NCI-H128 (cell line): ENCODE measurements at regions not wholly inside any gene's neighbourhood (a gene's known extent, or its start where the extent isn't known, plus 50 kb on each side); places are given as distances from the start of the nearest gene placed in this dataset.

Source experiments
- DNase-seq: peaks from one replicate; lab custom pipeline; 2025; ENCODE audit not compliant: unreplicated experiment; lab: John Stamatoyannopoulos, UW

- DNase-seq, result no peak
Observed at GRCh38 chr22:49332691-49333090, 495.0 kb downstream of the BRD1 start.

DNA sequence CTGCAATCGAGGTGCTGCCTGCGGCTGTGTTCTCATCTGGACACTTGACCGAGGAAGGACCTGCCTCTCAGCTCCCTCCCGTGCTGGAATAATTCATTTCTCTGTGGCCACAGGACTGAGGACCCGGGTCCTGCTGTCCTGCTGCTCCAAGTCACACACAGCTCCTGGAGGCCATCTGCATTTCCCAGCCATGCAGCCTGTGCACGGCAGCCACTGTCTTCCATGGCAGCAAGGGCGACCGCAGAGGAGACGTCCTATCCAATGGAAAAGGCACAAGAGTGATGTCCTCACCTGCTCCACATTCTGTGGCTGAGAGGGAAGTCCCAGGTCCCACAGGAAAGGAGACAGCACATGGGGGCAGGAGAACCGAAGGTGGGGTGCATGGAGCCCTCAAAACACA, 495.8 kb downstream of the BRD1 start:
- DNase-seq, result no peak

GRCh38 chr22:49331223-49331815, 496.4 kb downstream of the BRD1 start:
- no peak for DNase-seq

DNA sequence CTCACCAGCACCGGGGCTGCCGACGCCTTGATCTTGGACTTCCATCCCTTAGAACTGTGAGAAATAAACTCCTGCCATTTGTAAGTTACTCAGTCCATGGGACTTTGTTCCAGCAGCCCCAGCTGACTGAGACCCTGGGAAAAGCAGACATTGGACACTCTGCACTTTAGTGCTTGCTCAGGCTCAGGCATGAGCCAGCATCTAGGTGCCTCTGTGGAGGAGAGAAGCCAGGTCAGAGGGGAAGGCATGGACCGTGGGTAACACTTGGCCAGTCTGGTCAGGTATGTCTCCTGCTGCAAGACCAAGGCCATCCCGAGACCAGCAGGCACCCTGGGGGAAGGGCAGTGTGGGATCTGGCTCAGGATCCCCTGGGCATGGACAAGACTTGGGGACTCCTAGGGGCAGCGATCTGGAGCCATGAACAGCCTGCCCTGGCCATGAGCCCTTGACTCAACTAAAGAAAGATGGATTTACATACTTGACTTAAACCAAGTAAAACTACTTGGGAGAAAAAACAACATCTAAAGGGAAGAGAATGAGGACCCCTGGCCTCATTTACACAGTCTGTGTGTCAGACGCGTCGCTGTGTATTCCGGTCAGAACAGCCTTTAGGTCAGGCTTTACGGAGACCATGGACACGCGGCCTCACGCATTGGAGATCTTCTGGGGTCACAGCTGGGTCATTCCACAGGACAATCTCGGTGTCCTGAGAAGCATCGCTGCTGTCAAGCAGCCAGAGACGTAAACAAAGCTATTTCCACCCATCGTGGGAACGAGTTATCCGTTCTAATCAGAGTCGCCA, 497.1 kb downstream of the BRD1 start:
- DNase-seq, result no peak

DNA sequence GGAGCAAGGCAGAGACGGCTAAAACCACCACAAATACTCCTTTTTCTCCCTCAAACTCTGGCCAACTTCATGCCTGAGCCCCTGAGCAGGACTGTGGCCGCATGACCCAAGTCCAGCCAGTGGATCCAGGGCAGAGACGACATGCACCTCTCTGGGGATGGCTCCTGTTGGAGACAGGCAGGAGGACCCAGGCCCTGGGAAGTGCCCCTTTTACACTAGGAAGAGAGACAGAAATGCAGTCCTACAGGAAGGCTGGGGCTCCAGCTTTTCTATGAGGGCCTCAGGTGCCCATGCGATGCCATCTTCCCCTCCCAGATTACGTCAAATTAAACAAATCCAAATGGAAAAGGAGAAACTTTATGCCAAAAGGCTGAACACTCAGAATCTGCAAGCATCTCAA, 498.0 kb downstream of the BRD1 start:
- no peak for DNase-seq

DNA sequence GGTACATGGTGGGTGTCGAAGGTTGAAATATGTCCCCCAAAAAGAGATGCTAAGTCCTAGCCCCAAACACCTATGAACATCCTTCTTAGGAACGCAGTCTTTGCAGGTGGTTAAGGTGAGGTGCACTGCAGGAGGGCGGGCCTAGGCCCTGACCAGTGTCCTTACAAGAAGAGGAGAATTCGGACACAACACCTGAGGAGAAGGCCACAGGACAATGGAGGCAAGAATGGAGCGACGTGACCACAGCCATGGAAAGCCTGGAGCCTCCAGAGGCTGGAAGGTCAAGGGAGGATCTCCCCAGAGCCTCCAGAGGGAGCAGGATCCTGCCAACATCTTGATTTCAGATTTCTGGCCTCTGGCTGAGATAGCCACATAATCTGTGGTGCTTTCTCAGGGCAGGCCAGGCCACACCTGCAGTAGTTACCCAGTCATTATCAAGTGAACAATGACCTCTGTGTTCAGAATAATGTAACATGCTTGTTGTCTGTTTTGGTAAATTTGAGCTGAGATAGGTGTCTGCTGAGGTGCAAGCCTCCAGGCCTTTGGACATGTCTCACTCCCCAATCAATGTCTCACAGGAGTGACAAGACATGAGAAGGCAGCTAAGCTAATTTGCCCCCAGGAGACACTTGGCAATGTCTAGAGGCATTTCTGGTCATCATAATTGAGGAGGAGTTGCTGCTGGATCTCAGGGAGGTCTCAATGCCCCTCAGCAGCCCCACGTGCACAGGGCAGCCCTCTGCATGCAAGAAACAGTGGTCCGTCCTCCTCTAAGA, 498.9 kb downstream of the BRD1 start:
- no peak for DNase-seq

GRCh38 chr22:49328118-49328475, 499.6 kb downstream of the BRD1 start:
- no peak for DNase-seq

DNA sequence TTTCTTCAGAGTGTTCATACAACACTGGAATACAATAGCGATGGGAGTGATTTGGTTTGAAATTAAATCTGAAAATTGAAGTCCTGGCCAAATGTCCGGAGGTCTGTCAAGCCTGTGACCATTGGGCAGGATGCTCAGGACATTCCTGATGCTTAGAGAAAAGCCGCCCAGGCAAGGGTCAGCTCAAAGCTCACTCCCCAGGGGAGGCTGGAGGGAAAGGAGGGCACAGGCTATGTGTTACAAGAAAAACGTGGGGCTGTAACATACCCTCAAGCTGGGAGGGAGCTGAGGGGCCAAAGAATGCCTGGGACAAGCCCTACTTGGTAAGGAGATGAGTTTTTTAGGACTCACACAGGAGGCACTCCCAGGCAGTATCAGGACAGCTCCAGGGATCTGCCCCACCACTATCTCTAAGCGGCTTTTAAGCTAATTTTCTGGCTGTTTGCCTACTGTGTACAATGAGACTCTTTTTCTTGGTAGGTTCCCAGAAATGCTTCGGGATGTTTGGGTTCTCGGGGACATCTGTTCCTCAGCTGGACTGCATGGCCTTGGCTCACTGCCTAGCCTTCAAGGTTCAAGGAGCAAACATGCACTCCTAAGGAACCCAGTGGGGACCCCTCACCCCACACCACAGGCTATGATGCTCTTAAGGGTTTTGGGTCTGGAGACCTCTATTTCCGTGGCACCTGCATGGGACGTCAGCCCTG, 500.1 kb downstream of the BRD1 start:
- DNase-seq, result no peak

DNA sequence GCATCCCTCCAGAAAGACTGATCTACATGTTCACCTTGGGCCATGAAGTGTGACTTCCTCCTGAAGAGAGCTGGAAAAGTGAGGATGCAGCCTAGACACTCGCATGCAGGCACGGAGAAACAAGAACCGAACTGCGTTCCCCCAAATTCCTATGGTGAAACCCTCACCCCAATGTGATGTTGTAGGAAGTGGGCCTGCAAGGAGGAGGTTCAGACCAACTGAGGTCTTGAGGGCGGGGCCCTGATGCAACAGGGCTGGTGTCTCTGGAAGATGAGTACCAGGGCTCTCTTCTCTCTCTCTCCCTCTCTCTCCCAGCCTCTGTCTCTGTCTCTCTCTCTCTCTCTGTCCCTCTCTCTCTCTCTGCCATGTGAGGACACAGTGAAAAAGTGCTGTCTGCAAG, 501.1 kb downstream of the BRD1 start:
- DNase-seq, result no peak

- no peak for DNase-seq
Observed at GRCh38 chr22:49325531-49326395, 501.9 kb downstream of the BRD1 start.

GRCh38 chr22:49324527-49325491, 502.9 kb downstream of the BRD1 start:
- DNase-seq, result no peak

GRCh38 chr22:49323751-49324415, 503.8 kb downstream of the BRD1 start:
- no peak for DNase-seq

DNA sequence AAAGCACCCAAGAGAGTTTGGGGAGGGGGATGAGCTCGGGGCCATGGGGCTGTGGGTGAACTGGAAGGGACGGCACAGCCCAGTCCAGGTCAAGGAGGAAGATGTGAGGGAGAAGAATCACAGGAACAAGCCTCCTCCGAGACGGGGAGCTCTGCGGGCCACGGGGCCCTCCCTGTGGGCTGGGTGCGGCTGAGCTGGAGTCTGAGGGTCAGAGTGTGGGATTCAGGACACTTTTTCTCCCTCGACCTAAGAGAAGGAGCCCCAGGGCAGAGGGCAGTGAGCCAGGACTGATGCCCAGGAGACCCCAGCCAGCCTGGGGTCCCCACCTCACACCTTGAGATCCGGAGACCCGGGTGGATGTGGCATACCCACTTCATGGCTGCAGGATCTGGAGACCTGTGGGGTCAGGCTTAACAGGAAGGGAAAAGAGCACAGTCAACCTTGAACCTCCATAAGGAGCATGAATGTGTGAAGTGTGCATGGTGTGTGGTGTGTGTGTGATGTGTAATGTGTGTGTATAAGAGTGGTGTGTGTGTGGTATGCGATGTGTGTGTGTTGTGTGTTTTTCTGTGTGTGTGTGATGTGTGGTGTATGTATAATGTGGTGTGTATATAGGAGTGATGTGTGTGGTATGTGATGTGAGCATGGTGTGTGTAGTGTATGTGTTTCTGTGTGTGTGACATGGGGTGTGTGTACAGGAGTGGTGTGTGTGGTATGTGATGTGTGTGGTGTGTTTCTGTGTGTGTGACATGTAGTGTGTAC, 504.6 kb downstream of the BRD1 start:
- DNase-seq, result no peak

GRCh38 chr22:49322231-49322630, 505.4 kb downstream of the BRD1 start:
- DNase-seq, result no peak

GRCh38 chr22:49321477-49322055, 506.1 kb downstream of the BRD1 start:
- DNase-seq, result no peak

GRCh38 chr22:49320714-49321476, 506.8 kb downstream of the BRD1 start:
- no peak for DNase-seq

DNA sequence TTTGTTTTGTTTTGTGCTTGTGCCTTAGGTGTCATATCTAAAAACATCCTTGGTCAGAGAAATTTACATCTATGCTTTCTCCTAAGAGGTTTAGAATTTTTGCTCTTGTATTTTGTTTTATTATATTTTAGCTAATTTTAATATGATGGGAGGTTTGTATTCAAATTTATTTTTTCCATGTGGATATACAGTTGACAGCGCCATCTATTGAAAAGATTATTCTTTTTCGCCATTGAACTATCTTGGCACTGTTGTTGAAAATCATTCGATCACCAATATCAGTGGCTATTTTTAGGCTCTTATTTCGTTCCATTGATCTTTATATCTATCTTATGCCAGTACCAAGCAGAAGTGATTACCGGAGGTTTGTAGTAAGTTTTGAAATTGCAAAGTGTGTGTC, 510.3 kb downstream of the BRD1 start:
- DNase-seq, result no peak
